ENCODE measurements at regions not wholly inside any gene's neighbourhood (a gene's known extent, or its start where the extent isn't known, plus 50 kb on each side); places are given as distances from the start of the nearest gene placed in this dataset.

GRCh38 chr10:105843786-105844185 lies 1202.7 kb downstream of the SORCS3 start:
- Histone ChIP-seq H3K27me3 (no peaks in the 10 kb centered on the region), H3K27ac (no peak overlapping the region), H3K4me1 (replicated peaks in 1 of 2) (no peaks in the 10 kb centered on the region), H3K36me3 (replicated peaks in 1 of 2) (no peaks in the 10 kb centered on the region), H3K9me3 (replicated peaks in 1 of 3) (no peaks in the 10 kb centered on the region), H3K4me3 (no peak overlapping the region)
- no peak for DNase-seq
- intact Hi-C loops (cut with DNase I), result no loop called here
- WGBS, 4 donors, result 25 to 47% (median 34%) methylated on average over 3 of the region's 3 CpGs
- TF ChIP-seq POLR2A (IDR thresholded peaks at IDR 0.05) (no peak), CTCF (IDR thresholded peaks at IDR 0.05) (no peak)

- WGBS, 4 donors, result 57 to 65% (median 58%) methylated on average over 6 of the region's 6 CpGs
- no peaks in the 10 kb centered on the region for H3K36me3 ChIP-seq (replicated peaks in 1 of 2)
- no peaks in the 10 kb centered on the region for H3K27me3 ChIP-seq
- no peak overlapping the region for H3K4me3 ChIP-seq
- no peaks in the 10 kb centered on the region for H3K9me3 ChIP-seq (replicated peaks in 1 of 3)
- TF ChIP-seq CTCF (IDR thresholded peaks at IDR 0.05), result no peak
- no peak for TF ChIP-seq POLR2A (IDR thresholded peaks at IDR 0.05)
- intact Hi-C loops (cut with DNase I), result no loop called here
- peaks cover 4 to 16% of the 10 kb centered on the region in 2 donors for H3K4me1 ChIP-seq (replicated peaks in 1 of 2)
- DNase-seq, result no peak
- H3K27ac ChIP-seq, result no peak overlapping the region
Measured at GRCh38 chr10:105840288-105840770, 1199.2 kb downstream of the SORCS3 start.

DNA sequence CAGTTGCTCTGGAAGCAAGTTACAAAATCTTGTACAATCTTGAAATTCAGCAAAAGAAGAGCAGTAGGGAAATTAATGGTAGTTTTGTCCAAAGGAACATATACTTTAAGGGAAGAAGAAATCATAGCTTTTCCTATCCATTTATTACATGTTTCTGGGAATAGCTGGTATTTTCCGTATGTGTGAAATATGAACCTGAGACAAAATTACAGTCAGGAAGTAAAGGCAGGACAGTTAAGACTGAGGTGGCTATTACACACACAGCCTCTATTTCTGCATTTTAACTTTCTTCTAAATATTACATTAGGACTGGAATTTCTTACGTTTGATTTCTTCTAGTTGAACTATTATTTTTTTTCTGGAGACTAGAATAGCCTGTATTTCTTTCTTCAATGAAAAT lies 1197.3 kb downstream of the SORCS3 start:
- DNase-seq, result no peak
- intact Hi-C loops (cut with DNase I), result no loop called here
- peaks cover 4 to 16% of the 10 kb centered on the region in 2 donors for H3K4me1 ChIP-seq (replicated peaks in 1 of 2)
- H3K4me3 ChIP-seq, result peak overlapping the region in 2 of 4 donors; percentile 1 to 46
- 9 to 43% (median 20%) methylated on average over 2 of the region's 2 CpGs for WGBS, 4 donors
- no peaks in the 10 kb centered on the region for H3K9me3 ChIP-seq (replicated peaks in 1 of 3)
- TF ChIP-seq POLR2A (IDR thresholded peaks at IDR 0.05), result no peak
- no peak for TF ChIP-seq CTCF (IDR thresholded peaks at IDR 0.05)
- H3K27me3 ChIP-seq, result no peaks in the 10 kb centered on the region
- H3K27ac ChIP-seq, result no peak overlapping the region
- H3K36me3 ChIP-seq (replicated peaks in 1 of 2), result no peaks in the 10 kb centered on the region

GRCh38 chr10:105837951-105838350 lies 1196.9 kb downstream of the SORCS3 start:
- DNase-seq, result no peak
- H3K4me3 ChIP-seq, result peak overlapping the region in 3 of 4 donors; percentile 1 to 46 (median 18)
- WGBS, 4 donors, result 11 to 24% (median 17%) methylated on average over 2 of the region's 2 CpGs
- no peak for TF ChIP-seq CTCF (IDR thresholded peaks at IDR 0.05)
- TF ChIP-seq POLR2A (IDR thresholded peaks at IDR 0.05), result no peak
- H3K4me1 ChIP-seq (replicated peaks in 1 of 2), result peaks cover 4 to 16% of the 10 kb centered on the region in 2 donors
- no peaks in the 10 kb centered on the region for H3K36me3 ChIP-seq (replicated peaks in 1 of 2)
- H3K9me3 ChIP-seq (replicated peaks in 1 of 3), result no peaks in the 10 kb centered on the region
- H3K27ac ChIP-seq, result no peak overlapping the region
- no peaks in the 10 kb centered on the region for H3K27me3 ChIP-seq
- intact Hi-C loops (cut with DNase I), result no loop called here

Measured in adrenal gland (tissue), 9 donors.